ENCODE measurements at regions not wholly inside any gene's neighbourhood (a gene's known extent, or its start where the extent isn't known, plus 50 kb on each side); places are given as distances from the start of the nearest gene placed in this dataset.

DNA sequence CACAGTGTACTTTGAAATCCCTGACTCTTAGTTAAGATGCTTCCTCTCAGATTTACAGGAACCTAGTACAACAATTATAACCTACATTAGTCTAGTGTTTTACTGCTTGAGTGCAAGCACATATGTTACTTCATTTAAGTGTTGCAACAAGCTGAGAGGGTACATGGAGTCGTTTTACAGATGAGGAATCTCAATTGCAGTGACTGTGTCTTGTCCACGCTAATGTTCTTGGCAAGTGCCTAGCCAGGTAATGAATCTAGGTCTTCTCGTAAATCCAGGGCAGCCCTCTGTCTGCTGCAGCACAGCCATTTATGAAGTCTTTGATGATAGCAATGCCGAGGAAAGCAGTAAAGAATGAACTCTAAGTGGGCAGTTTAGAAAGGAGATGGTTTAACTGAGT, 384.4 kb upstream of the ARPP21 start (continued):
- TF ChIP-seq, protein P1, sequence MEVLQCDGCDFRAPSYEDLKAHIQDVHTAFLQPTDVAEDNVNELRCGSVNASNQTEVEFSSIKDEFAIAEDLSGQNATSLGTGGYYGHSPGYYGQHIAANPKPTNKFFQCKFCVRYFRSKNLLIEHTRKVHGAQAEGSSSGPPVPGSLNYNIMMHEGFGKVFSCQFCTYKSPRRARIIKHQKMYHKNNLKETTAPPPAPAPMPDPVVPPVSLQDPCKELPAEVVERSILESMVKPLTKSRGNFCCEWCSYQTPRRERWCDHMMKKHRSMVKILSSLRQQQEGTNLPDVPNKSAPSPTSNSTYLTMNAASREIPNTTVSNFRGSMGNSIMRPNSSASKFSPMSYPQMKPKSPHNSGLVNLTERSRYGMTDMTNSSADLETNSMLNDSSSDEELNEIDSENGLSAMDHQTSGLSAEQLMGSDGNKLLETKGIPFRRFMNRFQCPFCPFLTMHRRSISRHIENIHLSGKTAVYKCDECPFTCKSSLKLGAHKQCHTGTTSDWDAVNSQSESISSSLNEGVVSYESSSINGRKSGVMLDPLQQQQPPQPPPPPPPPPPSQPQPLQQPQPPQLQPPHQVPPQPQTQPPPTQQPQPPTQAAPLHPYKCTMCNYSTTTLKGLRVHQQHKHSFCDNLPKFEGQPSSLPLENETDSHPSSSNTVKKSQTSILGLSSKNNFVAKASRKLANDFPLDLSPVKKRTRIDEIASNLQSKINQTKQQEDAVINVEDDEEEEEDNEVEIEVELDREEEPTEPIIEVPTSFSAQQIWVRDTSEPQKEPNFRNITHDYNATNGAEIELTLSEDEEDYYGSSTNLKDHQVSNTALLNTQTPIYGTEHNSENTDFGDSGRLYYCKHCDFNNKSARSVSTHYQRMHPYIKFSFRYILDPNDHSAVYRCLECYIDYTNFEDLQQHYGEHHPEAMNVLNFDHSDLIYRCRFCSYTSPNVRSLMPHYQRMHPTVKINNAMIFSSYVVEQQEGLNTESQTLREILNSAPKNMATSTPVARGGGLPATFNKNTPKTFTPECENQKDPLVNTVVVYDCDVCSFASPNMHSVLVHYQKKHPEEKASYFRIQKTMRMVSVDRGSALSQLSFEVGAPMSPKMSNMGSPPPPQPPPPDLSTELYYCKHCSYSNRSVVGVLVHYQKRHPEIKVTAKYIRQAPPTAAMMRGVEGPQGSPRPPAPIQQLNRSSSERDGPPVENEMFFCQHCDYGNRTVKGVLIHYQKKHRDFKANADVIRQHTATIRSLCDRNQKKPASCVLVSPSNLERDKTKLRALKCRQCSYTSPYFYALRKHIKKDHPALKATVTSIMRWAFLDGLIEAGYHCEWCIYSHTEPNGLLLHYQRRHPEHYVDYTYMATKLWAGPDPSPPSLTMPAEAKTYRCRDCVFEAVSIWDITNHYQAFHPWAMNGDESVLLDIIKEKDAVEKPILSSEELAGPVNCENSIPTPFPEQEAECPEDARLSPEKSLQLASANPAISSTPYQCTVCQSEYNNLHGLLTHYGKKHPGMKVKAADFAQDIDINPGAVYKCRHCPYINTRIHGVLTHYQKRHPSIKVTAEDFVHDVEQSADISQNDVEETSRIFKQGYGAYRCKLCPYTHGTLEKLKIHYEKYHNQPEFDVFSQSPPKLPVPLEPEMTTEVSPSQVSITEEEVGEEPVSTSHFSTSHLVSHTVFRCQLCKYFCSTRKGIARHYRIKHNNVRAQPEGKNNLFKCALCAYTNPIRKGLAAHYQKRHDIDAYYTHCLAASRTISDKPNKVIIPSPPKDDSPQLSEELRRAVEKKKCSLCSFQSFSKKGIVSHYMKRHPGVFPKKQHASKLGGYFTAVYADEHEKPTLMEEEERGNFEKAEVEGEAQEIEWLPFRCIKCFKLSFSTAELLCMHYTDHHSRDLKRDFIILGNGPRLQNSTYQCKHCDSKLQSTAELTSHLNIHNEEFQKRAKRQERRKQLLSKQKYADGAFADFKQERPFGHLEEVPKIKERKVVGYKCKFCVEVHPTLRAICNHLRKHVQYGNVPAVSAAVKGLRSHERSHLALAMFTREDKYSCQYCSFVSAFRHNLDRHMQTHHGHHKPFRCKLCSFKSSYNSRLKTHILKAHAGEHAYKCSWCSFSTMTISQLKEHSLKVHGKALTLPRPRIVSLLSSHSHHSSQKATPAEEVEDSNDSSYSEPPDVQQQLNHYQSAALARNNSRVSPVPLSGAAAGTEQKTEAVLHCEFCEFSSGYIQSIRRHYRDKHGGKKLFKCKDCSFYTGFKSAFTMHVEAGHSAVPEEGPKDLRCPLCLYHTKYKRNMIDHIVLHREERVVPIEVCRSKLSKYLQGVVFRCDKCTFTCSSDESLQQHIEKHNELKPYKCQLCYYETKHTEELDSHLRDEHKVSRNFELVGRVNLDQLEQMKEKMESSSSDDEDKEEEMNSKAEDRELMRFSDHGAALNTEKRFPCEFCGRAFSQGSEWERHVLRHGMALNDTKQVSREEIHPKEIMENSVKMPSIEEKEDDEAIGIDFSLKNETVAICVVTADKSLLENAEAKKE (CRISPR knock-in tag; IDR thresholded peaks at IDR 0.05), result no peak
- TF ChIP-seq, protein P2, sequence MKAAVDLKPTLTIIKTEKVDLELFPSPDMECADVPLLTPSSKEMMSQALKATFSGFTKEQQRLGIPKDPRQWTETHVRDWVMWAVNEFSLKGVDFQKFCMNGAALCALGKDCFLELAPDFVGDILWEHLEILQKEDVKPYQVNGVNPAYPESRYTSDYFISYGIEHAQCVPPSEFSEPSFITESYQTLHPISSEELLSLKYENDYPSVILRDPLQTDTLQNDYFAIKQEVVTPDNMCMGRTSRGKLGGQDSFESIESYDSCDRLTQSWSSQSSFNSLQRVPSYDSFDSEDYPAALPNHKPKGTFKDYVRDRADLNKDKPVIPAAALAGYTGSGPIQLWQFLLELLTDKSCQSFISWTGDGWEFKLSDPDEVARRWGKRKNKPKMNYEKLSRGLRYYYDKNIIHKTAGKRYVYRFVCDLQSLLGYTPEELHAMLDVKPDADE (IDR thresholded peaks at IDR 0.05), result no peak
- TF ChIP-seq POLR2AphosphoS5 (IDR thresholded peaks at IDR 0.05; ENCODE audit: low read depth), result no peak
- no peak for TF ChIP-seq STAT1 (IDR thresholded peaks at IDR 0.05; ENCODE audit: unreplicated experiment)

DNA sequence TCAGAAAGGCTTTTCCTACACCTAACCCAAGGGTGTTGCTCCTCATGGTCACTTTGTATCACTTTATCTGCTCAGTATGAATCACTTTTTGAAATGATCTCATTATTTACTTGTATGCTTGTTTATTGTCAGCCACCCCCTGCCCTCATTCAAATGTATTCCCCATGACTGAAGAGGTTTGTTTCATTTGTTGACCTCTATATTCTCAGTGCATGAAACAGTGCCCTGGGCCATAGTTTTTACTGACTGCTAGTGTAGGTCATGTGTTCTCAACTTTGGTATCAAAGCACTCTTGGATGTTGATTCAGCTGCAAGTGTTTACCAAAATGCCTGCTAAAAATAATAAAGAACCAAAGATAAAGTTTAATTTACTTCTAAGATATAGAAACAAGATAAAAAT, 381.7 kb upstream of the ARPP21 start:
- H2AFZ ChIP-seq, result no peak overlapping the region
- no peak overlapping the region for H3K4me2 ChIP-seq
- no peak for ATAC-seq
- TF ChIP-seq ZNF331 (CRISPR knock-in tag; IDR thresholded peaks at IDR 0.05; ENCODE audit: low read depth) (no peak), CREB1 (CRISPR knock-in tag; IDR thresholded peaks at IDR 0.05; ENCODE audit: low read depth) (no peak), ZNF114 (CRISPR knock-in tag; IDR thresholded peaks at IDR 0.05) (no peak), POLR2AphosphoS5 (IDR thresholded peaks at IDR 0.05; ENCODE audit: low read depth) (no peak), EZH2phosphoT487 (IDR thresholded peaks at IDR 0.05; ENCODE audit: unreplicated experiment) (no peak), JUNB (IDR thresholded peaks at IDR 0.05; ENCODE audit: unreplicated experiment) (no peak)
- TF ChIP-seq, protein P1 (CRISPR knock-in tag; IDR thresholded peaks at IDR 0.05), result no peak

More for the DNA sequence above, 381.7 kb upstream of the ARPP21 start:
- H3K27ac Mint-ChIP-seq, result no peak overlapping the region
- Histone ChIP-seq H3K9me2 (ENCODE audit: insufficient read depth) (no peaks in the 10 kb centered on the region; the same call in 1 of the 2 replicates), H3F3A (replicated peaks; ENCODE audit: low read depth) (no peaks in the 10 kb centered on the region), H3K36me3 (ENCODE audit: insufficient read depth) (no peaks in the 10 kb centered on the region), H3K4me3 (no peak overlapping the region), H3K79me2 (replicated peaks; ENCODE audit: insufficient read depth) (no peaks in the 10 kb centered on the region), H3K27me3 (ENCODE audit: insufficient read depth) (no peaks in the 10 kb centered on the region), H3K4me1 (ENCODE audit: insufficient read depth) (no peaks in the 10 kb centered on the region), H4K20me1 (replicated peaks; ENCODE audit: insufficient read depth) (no peaks in the 10 kb centered on the region), H3K27ac (ENCODE audit: low read depth) (no peak overlapping the region)
- H3K4me3 Mint-ChIP-seq, result no peak overlapping the region
- no peak for DNase-seq (ENCODE audit: low spot score)
- H3K27me3 Mint-ChIP-seq (ENCODE audit: insufficient read depth, low read depth, poor library complexity), result no peaks in the 10 kb centered on the region
- no peaks in the 10 kb centered on the region for H3K36me3 Mint-ChIP-seq (ENCODE audit: low read depth)
- no peaks in the 10 kb centered on the region for H3K4me1 Mint-ChIP-seq
- no peaks in the 10 kb centered on the region for H3K9me3 Mint-ChIP-seq

Data from GM23338 (cell line).